ENCODE measurements at regions not wholly inside any gene's neighbourhood (a gene's known extent, or its start where the extent isn't known, plus 50 kb on each side); places are given as distances from the start of the nearest gene placed in this dataset.

- no peak overlapping the region for H3K4me3 ChIP-seq
- no peak overlapping the region for H3K27ac ChIP-seq
Measured at GRCh38 chr7:16178585-16178984, 242.8 kb downstream of the CRPPA start.

DNA sequence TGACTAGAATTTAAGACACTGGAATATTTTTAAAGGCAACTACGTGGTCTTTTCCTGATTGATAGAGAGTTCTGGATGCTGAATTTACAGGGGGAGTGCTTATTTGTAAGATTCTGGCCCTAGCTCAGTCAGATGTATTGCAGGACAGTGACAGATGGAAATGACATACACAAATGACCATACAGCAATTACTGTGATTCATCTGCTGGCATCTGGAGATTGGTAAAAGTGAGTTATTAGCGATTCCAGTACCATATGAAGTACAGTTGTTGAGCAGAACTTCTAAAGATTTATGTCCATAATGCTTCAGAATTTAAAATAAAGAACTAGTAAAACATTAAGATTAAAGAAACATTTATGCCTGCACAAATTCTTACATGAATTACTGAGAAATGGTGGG lies 243.2 kb downstream of the CRPPA start:
- no peak overlapping the region for H3K4me3 ChIP-seq
- no peak overlapping the region for H3K27ac ChIP-seq

- Histone ChIP-seq H3K4me3 (no peak overlapping the region), H3K27ac (no peak overlapping the region)
Measured at GRCh38 chr7:16174253-16174652, 247.1 kb downstream of the CRPPA start.

DNA sequence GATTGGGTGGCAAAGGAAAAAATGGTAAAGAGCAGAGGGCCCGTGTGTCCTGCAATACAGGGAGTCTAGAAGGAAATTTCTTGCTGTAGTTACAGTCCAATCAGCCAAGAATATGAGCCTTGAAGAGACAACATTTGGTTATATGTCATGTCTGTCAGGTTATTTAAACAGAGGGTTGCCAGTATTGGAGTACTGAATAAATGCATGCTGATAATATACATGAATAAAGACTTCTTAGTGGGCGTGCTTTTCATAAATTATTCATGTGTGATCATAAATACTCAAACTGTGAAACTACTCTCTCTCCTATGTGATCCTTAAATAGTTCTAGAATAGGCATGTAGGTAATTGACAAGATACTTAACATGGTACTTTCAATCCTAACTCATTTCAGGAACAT lies 249.0 kb downstream of the CRPPA start:
- H3K27ac ChIP-seq, result no peak overlapping the region
- no peak overlapping the region for H3K4me3 ChIP-seq

DNA sequence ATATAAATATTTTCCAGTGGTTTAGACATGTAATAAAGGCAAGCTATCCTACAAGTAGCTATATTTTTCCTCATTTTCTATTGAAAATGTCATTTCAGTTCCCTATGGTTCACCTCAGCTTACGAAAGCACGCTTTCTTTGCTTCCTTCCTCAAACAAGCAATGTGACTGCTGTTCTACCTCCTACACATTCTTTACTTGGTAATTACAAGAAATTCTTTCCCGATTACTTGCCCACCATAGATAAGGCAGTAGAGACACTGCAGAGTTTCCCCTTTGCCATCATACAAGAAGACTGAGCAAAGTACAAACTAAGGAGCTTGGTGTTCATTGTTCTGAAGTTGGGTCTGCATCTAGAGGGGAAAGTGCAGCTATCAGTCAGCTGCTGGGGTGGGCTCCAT lies 249.4 kb downstream of the CRPPA start:
- no peak overlapping the region for H3K4me3 ChIP-seq
- no peak overlapping the region for H3K27ac ChIP-seq

DNA sequence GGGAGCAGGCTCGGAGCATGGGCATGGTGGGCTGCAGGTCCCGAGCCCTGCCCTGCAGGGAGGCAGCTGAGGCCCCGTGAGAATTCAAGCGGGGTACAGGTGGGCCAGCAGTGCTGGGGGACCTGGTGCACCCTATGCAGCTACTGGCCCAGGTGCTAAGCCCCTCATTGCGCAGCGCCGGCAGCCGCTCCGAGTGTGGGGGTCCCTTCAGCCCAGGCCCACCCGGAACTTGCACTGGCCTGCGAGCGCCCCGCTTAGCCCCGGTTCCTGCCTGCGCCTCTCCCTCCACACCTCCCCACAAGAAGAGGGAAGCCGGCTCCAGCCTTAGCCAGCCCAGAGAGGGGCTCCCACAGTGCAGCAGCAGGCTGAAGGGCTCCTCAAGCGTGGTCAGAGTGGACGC lies 250.7 kb downstream of the CRPPA start:
- peak overlapping the region in 1 of 21 experiments; percentile 1 for H3K27ac ChIP-seq
- no peak overlapping the region for H3K4me3 ChIP-seq

DNA sequence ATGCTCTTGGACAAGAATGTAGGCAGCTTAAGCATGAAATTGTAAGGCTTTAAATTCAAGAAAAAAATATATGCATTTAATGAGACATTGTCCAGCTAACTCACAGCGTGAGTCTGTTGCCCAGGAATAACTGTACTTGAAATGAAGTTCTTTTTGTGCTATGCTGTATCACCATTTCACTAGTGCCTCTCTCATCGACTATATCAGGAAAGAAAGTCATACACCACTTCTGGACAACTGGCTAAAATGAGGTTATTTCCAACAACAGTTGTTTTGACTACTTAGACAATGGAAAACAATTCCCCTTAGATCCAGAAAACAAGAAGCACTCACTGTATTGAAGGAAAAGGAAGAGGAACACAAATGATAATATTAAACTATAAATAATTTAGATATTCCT lies 251.8 kb downstream of the CRPPA start:
- no peak overlapping the region for H3K4me3 ChIP-seq
- H3K27ac ChIP-seq, result no peak overlapping the region

DNA sequence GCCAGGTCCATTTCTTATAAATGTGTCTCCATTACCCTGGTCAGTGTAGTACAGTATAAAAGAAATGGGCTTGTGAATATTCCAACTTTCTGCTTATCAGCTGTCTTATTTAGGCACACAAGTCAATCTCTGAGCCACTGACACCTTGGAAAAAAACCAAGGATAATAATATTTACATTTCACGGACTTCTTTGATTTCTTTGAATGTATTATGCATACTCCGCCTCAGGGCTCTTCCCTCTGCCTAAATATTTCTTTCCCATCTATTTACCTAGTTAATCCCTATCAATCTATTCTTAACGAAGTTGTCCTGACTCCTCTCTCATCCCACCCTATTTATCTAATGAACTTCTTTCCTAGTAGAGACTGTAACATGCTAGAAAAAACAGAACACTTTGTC lies 253.8 kb downstream of the CRPPA start:
- Histone ChIP-seq H3K27ac (no peak overlapping the region), H3K4me3 (no peak overlapping the region)

GRCh38 chr7:16144361-16144760 lies 277.0 kb downstream of the CRPPA start:
- H3K4me3 ChIP-seq, result no peak overlapping the region
- no peak overlapping the region for H3K27ac ChIP-seq

GRCh38 chr7:16137944-16138343 lies 283.4 kb downstream of the CRPPA start:
- H3K27ac ChIP-seq, result no peak overlapping the region
- H3K4me3 ChIP-seq, result no peak overlapping the region

DNA sequence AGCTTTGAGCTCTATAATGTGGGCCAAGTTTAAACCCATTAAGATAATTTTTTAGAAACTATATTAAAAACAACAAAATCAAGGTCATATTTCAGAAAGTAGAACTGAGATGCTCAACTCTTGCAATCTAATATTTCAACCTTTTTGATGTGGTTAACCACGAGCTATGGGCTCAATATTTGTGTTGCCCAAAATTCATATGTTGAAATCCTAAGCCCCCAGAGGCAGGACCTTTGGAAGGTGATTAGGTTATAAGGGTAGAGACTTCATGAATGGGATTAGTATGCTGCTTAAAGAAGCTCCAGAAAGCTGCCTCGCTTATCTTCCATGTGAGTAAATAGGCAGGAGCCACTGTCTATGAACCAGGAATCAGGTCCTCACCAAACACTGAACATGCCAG lies 284.4 kb downstream of the CRPPA start:
- Histone ChIP-seq H3K27ac (no peak overlapping the region), H3K4me3 (no peak overlapping the region)

DNA sequence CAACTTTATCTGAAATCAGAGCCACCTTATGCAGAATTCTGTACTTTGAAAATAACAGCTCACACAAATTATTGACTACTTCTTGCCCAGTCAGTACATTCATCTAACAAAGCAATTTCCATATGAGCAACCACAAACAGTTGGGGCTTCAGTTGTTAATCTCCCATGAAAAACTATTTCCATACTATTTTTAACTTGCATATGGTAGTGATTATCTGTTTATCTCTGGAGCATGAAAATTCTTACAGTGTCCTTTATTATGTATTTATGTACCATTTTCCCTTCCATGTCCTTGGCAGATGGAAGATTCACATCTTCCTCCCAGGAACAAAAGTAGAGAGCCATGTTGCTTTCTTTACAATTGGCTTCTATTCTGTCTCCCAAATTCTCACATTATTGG lies 285.7 kb downstream of the CRPPA start:
- H3K4me3 ChIP-seq, result no peak overlapping the region
- no peak overlapping the region for H3K27ac ChIP-seq

- Histone ChIP-seq H3K27ac (peak overlapping the region in 4 of 21 experiments; percentile 2 to 54 (median 44)), H3K4me3 (no peak overlapping the region)
Measured at GRCh38 chr7:16130111-16131110, 290.9 kb downstream of the CRPPA start.

- no peak overlapping the region for H3K4me3 ChIP-seq
- peak overlapping the region in 5 of 21 experiments; percentile 2 to 50 (median 9) for H3K27ac ChIP-seq
Measured at GRCh38 chr7:16129431-16130110, 291.8 kb downstream of the CRPPA start.

- no peak overlapping the region for H3K27ac ChIP-seq
Measured at GRCh38 chr7:16123117-16123770, 298.1 kb downstream of the CRPPA start.

DNA sequence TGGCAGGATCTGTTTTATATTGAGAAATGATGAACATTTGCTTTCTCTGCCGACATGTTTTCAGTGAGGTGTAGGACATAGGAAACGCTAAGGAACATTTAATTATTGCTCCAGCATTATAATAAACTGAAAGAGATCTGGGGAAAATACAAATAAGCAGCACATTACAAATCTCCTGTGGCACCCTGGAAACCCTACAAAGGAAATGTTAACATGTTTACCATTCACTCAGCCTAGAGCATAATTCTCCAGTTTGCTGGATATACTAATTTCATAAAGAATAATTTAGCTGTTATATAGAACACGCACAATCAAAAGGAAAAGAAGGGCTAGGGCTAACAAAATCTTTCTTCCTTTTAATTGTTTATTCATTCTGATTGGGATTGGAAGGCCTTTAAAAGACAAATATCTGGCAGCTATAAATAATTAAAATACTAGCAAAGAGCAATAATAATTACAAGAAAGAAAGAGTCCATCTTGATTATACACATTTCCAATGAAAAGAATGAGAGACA lies 299.4 kb downstream of the CRPPA start:
- Histone ChIP-seq H3K27ac (no peak overlapping the region), H3K4me3 (no peak overlapping the region)

More at GRCh38 chr7:16123117-16123770, 298.1 kb downstream of the CRPPA start:
- H3K4me3 ChIP-seq, result no peak overlapping the region

- H3K4me3 ChIP-seq, result no peak overlapping the region
- H3K27ac ChIP-seq, result no peak overlapping the region
Measured at GRCh38 chr7:16115374-16115773, 306.0 kb downstream of the CRPPA start.

GRCh38 chr7:16114633-16115032 lies 306.7 kb downstream of the CRPPA start:
- Histone ChIP-seq H3K27ac (no peak overlapping the region), H3K4me3 (no peak overlapping the region)

DNA sequence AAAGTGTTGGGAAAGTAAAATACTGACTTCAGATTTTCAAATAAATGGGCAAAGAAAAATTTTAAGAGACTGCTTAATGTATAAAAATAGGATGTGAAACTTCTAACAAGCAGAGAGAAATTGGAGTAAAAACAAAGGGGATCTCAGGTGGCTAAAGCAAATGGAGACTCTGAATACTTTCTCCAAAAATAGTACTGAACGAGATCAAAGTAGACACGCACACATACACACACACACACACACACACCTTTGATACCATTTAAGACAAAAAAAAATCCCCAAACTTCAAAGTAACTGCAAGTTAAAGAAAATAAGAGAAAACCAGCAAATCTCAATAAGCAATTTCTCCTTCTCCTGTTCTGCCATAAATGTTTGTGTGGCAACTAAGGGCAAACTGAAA lies 307.3 kb downstream of the CRPPA start:
- Histone ChIP-seq H3K27ac (no peak overlapping the region), H3K4me3 (no peak overlapping the region)

GRCh38 chr7:16113058-16113457 lies 308.3 kb downstream of the CRPPA start:
- H3K27ac ChIP-seq, result no peak overlapping the region
- no peak overlapping the region for H3K4me3 ChIP-seq
